ENCODE measurements at regions not wholly inside any gene's neighbourhood (a gene's known extent, or its start where the extent isn't known, plus 50 kb on each side); places are given as distances from the start of the nearest gene placed in this dataset.
"Not testable (repeated sequence)": the region's sequence is repeated elsewhere in the genome, so short reads cannot be mapped to it uniquely, and the experiment has no call there.

DNA sequence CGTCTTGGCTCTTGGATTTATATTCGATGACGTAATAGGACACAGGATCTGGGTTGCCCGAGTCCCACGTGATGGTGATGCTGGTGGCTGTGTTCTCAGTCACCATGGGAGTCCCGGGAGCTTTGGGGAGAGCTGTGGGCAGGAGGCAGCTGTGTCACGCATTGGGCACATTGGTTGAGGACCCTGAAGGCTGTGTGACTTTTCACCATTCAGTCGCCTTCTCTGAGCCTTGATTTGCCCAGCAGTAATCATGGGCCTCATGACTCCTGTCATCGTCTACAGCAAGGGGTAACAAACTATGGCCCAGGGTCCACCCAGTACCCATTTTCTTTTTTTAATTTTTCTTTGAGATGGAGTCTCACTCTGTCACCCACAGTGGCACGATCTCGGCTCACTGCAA is 96.3 kb downstream of the PTPRS start:
- Histone ChIP-seq H3K4me3 (replicated peaks; ENCODE audit: insufficient read depth, low read length) (no peak overlapping the region), H3K27me3 (ENCODE audit: insufficient read depth, poor library complexity, severe bottlenecking) (no peaks in the 10 kb centered on the region), H3K27ac (replicated peaks) (no peak overlapping the region)
- no peak for DNase-seq (ENCODE audit: low read depth in 1 of 2, low spot score in 1 of 2)
- TF ChIP-seq CTCF (IDR thresholded peaks at IDR 0.05; ENCODE audit: insufficient read depth, low read length), result no peak
- TF ChIP-seq, protein P1, sequence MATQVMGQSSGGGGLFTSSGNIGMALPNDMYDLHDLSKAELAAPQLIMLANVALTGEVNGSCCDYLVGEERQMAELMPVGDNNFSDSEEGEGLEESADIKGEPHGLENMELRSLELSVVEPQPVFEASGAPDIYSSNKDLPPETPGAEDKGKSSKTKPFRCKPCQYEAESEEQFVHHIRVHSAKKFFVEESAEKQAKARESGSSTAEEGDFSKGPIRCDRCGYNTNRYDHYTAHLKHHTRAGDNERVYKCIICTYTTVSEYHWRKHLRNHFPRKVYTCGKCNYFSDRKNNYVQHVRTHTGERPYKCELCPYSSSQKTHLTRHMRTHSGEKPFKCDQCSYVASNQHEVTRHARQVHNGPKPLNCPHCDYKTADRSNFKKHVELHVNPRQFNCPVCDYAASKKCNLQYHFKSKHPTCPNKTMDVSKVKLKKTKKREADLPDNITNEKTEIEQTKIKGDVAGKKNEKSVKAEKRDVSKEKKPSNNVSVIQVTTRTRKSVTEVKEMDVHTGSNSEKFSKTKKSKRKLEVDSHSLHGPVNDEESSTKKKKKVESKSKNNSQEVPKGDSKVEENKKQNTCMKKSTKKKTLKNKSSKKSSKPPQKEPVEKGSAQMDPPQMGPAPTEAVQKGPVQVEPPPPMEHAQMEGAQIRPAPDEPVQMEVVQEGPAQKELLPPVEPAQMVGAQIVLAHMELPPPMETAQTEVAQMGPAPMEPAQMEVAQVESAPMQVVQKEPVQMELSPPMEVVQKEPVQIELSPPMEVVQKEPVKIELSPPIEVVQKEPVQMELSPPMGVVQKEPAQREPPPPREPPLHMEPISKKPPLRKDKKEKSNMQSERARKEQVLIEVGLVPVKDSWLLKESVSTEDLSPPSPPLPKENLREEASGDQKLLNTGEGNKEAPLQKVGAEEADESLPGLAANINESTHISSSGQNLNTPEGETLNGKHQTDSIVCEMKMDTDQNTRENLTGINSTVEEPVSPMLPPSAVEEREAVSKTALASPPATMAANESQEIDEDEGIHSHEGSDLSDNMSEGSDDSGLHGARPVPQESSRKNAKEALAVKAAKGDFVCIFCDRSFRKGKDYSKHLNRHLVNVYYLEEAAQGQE (IDR thresholded peaks at IDR 0.05; ENCODE audit: insufficient replicate concordance, low read depth), result no peak
- TF ChIP-seq SPI1 (IDR thresholded peaks at IDR 0.05; ENCODE audit: borderline replicate concordance, low read depth), result no peak
- TF ChIP-seq POLR2AphosphoS5 (IDR thresholded peaks at IDR 0.05; ENCODE audit: low read depth), result no peak
- TF ChIP-seq GABPA (IDR thresholded peaks at IDR 0.05; ENCODE audit: low read depth), result no peak

- Histone ChIP-seq H3K27me3 (ENCODE audit: insufficient read depth, poor library complexity, severe bottlenecking) (no peaks in the 10 kb centered on the region), H3K4me3 (replicated peaks; ENCODE audit: insufficient read depth, low read length) (no peak overlapping the region), H3K27ac (replicated peaks) (no peak overlapping the region)
- TF ChIP-seq SPI1 (IDR thresholded peaks at IDR 0.05; ENCODE audit: borderline replicate concordance, low read depth) (no peak), POLR2AphosphoS5 (IDR thresholded peaks at IDR 0.05; ENCODE audit: low read depth) (no peak), CTCF (IDR thresholded peaks at IDR 0.05; ENCODE audit: insufficient read depth, low read length) (no peak), GABPA (IDR thresholded peaks at IDR 0.05; ENCODE audit: low read depth) (no peak)
- TF ChIP-seq, protein P1 (IDR thresholded peaks at IDR 0.05; ENCODE audit: insufficient replicate concordance, low read depth), result no peak
- no peak for DNase-seq (ENCODE audit: low read depth in 1 of 2, low spot score in 1 of 2)
Measured at GRCh38 chr19:5243878-5244277, 96.7 kb downstream of the PTPRS start.

- H3K4me3 ChIP-seq (replicated peaks; ENCODE audit: insufficient read depth, low read length); DNase-seq (ENCODE audit: low read depth in 1 of 2, low spot score in 1 of 2); H3K27ac ChIP-seq (replicated peaks); H3K27me3 ChIP-seq (ENCODE audit: insufficient read depth, poor library complexity, severe bottlenecking): not testable (repeated sequence)
Measured at GRCh38 chr19:5241896-5242295, 98.7 kb downstream of the PTPRS start.

- Histone ChIP-seq H3K4me3 (replicated peaks; ENCODE audit: insufficient read depth, low read length) (no peak overlapping the region), H3K27ac (replicated peaks) (no peak overlapping the region), H3K27me3 (ENCODE audit: insufficient read depth, poor library complexity, severe bottlenecking) (no peaks in the 10 kb centered on the region)
- no peak for DNase-seq (ENCODE audit: low read depth in 1 of 2, low spot score in 1 of 2)
- TF ChIP-seq, protein P1 (IDR thresholded peaks at IDR 0.05; ENCODE audit: insufficient replicate concordance, low read depth), result no peak
- no peak for TF ChIP-seq POLR2AphosphoS5 (IDR thresholded peaks at IDR 0.05; ENCODE audit: low read depth)
Measured at GRCh38 chr19:5240011-5240410, 100.6 kb downstream of the PTPRS start.
